Retinal pigment epithelial cell (primary cell): ENCODE measurements at regions not wholly inside any gene's neighbourhood (a gene's known extent, or its start where the extent isn't known, plus 50 kb on each side); places are given as distances from the start of the nearest gene placed in this dataset.
"Not testable (repeated sequence)": the region's sequence is repeated elsewhere in the genome, so short reads cannot be mapped to it uniquely, and the experiment has no call there.

ENCODE experiments used
- DNase-seq: peaks from one replicate; pipeline ENCODE4 v3.0.0-alpha.2; 2010; ENCODE audit warnings: low read depth
- H3K4me3 ChIP-seq: 2 replicates; pipeline ENCODE4 v1.5.1; 2011; ENCODE audit warnings: mild to moderate bottlenecking, low read length, control low read depth, moderate library complexity
- TF ChIP-seq, protein P1 (sequence below): conservative IDR thresholded peaks from 2 replicates; pipeline ENCODE4 v1.5.1; 2011; ENCODE audit warnings: low read depth, low read length, control low read depth, inconsistent platforms

DNA sequence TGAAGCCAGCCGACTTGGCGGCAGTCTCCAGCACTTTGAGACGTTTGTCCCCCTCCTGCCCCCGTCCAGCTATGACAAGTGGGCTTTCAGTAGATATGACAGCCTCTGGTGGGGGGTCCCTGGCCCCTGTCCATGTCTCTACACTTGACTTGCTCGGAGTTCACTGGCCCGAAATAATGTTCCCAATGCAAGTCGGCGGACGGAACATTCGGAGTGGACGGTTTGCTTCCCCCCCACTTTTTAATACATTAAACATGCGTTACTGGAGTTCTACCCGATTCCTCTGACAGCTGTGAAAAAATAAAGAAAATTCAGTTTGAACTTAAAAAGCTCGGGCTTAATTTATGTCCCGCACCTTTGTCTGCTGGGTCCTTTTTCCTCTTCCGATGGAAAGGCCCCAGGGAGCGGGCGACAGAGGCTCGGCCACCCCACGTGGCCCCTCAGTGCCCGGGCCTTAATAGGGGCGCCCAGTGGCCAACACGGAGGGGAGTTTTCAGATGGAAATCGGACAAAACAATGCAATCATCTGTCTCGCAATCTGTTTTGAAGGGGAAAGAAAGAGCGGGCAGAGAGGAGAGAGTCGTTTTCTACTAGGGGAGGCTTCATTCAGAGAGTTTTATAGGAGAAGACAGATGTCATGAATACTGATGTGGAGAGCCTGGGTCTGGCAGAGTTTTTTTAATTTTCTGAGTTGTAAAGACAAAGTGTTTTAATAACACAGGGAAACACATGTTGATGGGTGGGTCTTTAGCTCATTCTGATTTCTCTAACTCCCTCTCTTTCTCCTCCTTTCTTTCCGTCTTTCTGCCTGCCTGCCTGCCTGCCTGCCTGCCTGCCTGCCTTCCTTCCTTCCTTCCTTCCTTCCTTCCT is 50.2 kb downstream of the SMIM38 start:
- no peak for DNase-seq
- TF ChIP-seq, protein P1, sequence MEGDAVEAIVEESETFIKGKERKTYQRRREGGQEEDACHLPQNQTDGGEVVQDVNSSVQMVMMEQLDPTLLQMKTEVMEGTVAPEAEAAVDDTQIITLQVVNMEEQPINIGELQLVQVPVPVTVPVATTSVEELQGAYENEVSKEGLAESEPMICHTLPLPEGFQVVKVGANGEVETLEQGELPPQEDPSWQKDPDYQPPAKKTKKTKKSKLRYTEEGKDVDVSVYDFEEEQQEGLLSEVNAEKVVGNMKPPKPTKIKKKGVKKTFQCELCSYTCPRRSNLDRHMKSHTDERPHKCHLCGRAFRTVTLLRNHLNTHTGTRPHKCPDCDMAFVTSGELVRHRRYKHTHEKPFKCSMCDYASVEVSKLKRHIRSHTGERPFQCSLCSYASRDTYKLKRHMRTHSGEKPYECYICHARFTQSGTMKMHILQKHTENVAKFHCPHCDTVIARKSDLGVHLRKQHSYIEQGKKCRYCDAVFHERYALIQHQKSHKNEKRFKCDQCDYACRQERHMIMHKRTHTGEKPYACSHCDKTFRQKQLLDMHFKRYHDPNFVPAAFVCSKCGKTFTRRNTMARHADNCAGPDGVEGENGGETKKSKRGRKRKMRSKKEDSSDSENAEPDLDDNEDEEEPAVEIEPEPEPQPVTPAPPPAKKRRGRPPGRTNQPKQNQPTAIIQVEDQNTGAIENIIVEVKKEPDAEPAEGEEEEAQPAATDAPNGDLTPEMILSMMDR: no peak
- no peak overlapping the region for H3K4me3 ChIP-seq

DNA sequence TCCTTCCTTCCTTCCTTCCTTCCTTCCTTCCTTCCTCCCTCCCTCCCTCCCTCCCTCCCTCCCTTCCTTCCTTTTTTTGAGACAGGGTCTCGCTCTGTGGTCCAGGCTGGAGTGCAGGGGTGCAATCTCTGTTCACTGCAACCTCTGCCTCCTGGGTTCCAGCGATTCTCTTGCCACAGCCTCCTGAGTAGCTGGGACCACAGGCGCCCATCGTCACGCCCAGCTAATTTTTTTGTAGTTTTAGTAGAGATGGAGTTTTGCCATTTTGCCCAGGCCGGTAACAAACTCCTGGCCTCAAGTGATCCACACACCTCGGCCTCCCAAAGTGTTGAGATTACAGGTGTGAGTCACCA is 50.9 kb downstream of the SMIM38 start:
- not testable (repeated sequence) for DNase-seq, H3K4me3 ChIP-seq

DNA sequence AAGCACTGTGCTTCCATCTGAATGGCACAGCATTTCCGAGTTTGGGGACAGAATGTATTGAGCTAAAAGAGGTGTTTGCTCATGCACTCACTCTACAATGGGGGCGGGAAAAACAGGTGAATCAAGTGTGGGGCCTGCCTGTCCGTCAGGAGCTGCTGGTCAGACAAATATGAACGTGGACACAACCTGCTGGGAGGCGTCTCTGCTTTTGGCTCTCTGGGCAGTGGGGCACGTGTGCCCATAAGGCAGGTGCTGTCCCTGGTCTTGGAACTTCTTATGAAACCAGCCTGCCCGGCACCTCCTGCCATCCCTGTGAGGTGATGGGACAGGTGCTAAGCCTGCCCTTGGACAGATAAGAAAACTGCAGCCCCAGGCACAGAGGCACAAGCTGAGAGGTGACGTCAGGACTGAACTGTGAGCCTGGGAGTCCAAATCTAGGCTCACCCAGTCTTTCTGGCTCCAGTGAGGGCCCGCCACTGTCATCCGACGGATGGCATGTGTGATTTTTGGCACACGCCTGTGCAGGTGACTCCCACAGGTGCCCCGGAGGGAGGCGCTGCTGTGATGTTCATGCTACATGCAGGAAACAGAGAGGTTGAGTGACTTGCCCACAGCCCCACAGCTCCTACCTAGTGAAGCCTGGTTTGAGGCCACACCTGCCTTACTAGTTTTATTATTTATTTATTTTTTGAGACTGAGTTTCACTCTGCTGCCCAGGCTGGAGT is 51.6 kb downstream of the SMIM38 start:
- TF ChIP-seq, protein P1: no peak
- no peak for DNase-seq

DNA sequence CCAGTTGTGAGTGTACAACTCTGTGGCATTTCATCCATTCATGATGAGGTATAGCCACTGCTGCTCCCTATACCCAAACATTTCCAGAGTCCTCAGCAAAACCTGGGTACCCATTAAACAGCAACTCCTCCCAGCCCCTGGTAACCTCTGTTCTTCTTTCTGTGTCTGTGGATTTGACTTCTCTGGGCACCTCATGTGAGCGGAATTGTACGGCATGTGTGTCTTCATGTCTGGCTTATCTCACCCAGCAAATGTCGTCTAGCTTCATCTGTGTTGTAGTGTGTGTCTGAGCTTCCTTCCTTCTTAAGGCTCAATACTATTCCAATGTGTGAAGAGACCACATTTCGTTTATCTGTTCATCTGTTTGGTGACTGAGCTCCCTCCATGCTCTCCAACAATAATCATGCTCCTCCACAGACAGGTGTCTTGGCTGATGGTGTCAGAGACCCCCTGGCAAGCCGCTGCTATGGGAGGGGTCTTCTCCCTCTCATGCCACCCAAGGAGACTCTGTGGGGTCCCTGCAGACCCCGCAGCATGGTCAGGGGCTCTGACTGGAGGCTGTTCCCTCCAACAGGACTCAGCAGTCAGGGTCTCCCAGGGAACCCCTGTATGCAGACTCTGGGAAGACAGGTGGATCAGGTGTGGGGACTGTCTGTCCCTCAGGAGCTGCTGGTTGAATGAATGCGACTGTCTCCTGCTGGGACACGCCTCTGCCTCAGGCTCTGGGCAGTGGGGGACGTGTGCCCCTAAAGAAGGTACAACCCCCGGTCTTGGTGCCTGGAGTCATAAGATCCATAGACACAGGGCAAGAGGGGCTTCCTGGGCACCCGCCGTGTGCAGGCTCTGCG is 52.7 kb downstream of the SMIM38 start:
- H3K4me3 ChIP-seq: no peak overlapping the region
- TF ChIP-seq, protein P1: no peak
- no peak for DNase-seq

More for the DNA sequence above, 51.6 kb downstream of the SMIM38 start:
- H3K4me3 ChIP-seq: no peak overlapping the region

DNA sequence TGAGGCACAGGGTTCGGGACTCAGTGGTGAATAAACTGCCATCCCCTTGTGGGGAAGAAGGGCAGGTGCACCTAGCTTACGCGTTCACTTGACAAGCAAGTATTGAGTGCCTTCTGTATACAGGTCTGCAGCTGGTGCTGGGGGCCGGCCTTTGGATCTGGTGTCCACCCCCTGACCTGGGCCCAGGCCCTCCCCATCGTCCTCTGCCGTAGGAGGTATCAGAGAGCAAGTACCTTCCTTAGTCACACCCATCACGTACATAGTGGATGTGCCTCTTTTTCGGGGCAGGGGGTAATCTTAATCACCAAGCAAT is 53.3 kb downstream of the SMIM38 start:
- no peak overlapping the region for H3K4me3 ChIP-seq
- no peak for DNase-seq
- TF ChIP-seq, protein P1: no peak

DNA sequence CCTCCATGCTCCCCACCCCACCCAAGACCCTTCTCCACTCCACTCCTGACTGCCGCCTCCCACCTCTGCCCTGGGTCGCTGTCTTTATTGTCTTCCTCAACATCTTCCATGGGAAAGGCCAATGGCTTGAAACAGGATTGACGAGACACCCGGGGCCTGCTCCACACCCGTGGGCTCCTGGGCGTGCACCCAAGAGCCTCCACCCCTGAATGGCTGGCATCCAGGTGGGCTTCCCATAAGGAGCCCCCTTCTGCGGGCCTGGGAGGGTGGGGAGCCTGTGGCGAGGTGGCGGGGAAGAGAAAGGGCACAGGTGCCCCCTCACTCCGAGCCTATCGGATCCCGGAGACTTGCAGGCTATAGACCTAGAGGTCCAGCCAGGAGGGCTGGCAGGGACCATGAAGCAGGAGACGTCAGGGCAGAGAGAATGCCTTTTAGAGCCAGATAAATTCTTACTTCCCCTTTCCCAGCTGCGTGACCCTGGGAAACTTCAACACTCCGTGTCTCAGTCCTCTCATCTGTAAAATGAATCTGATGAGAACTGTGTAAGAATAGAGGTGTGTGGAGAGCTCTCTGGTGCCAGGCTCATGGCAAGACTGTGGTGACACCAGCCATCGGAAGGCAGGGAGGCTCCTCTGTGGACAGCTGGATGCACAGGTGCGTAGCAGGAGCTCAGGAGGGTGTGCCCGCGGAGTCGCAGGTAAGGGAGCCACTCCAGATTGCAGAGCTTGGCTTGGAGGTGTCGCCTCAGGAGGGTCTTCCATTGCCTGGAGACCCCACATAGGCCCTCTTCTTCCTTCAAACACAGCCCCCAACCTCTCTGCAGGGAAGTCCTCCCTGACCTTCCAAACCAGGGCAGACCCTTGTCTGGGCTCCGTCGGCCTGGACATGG is 53.9 kb downstream of the SMIM38 start:
- TF ChIP-seq, protein P1: no peak
- no peak for DNase-seq
- H3K4me3 ChIP-seq: no peak overlapping the region
